Motor neuron (in vitro differentiated cells): ENCODE measurements at regions not wholly inside any gene's neighbourhood (a gene's known extent, or its start where the extent isn't known, plus 50 kb on each side); places are given as distances from the start of the nearest gene placed in this dataset.
A peak's percentile ranks its signal among the peaks of the same experiment; 100 is the strongest.

Source experiments
- ATAC-seq, 8 experiments: fragments of 200-7000 bp; cut with Tn5 transposase; replicated peaks in 6 of 8; 2 replicates each; pipeline ENCODE4 v1.8.0; 2021; ENCODE audit warnings: mild to moderate bottlenecking in 8 of 8, moderate library complexity in 8 of 8
- H3K27ac ChIP-seq, 2 donors: fragments of 250-450 bp; sonication (Bioruptor Pico); 2 replicates each; pipeline ENCODE4 v1.9.0; 2021; ENCODE audit warnings: antibody characterized with exemption in 2 of 2, mild to moderate bottlenecking in 2 of 2, moderate library complexity in 1 of 2
- H3K4me1 ChIP-seq, 2 donors: fragments of 250-450 bp; sonication (Bioruptor Pico); replicated peaks in 1 of 2; 2 replicates each; pipeline ENCODE4 v1.6.1; 2021; ENCODE audit warnings: antibody characterized with exemption in 2 of 2, mild to moderate bottlenecking in 2 of 2, moderate library complexity in 1 of 2
- H3K4me3 ChIP-seq, 5 donors: fragments of 250-450 bp; sonication (Bioruptor Pico); 2 replicates each; pipeline ENCODE4 v1.9.0; 2021; ENCODE audit warnings: antibody characterized with exemption in 5 of 5, mild to moderate bottlenecking in 5 of 5, moderate library complexity in 4 of 5
- WGBS, 10 experiments: fragments of 450-650 bp; shearing (Covaris generic); methylation state at CpG; one replicate each; pipeline ENCODE4 v1.0.0; 2022; 5-methylcytosine and 5-hydroxymethylcytosine counted together
- in situ Hi-C, 9 experiments: fragments of 400-800 bp; cut with MboI; loops; one replicate each; pipeline ENCODE4 v1.15.0; 2021; ENCODE audit warnings: low sequenced_read_pairs in 9 of 9, low pct_unique_long_range_greater_than_20kb in 2 of 9; ENCODE audit not compliant: unreplicated experiment in 9 of 9

DNA sequence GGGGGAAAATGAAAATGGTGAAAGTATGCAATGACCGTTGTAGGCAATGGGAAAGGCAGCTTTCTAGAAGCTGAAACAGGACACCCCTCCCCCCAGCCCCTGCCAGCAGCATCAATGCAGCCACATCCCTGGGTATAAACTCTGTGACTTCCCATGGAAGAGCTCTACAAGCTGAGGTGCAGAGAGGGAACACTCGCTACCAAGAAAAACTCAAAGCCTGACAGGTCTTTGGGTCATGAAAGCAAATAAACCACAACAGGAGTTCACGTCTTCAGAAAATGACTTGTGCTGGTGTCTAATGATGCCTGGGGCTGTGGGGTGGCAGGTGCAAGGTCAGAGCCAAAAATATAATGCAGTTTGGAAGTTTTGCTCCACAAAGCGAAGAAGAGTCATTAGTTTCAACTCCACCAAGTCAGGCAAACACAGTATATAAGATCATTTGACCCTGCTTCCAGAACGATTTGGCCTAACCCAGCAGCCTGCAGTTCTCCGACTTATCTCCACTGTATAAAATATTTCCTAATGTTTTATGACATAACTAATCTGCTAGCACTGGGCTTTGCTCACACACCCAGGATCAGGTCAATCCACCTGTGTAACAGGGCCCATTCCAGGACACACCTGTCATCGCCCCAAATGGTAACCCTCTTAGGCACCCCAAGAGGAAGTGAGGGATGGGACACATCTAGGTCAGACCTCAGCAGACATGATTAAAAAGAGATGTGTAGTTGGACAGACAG, 102.1 kb downstream of the IRS2 start:
- WGBS, 10 experiments = 13 to 100% (median 78%) methylated on average over 1 to 6 of the region's 7 CpGs; no CpG with 5 or more reads in 2 of the 10 experiments
- H3K4me3 ChIP-seq = no peak overlapping the region
- no peak overlapping the region for H3K27ac ChIP-seq
- H3K4me1 ChIP-seq = peaks cover 4 to 11% of the 10 kb centered on the region in 2 donors
- in situ Hi-C loops = no loop called here
- ATAC-seq = no peak

- H3K27ac ChIP-seq = no peak overlapping the region
- no peak for ATAC-seq
- 0 to 79% (median 45%) methylated on average over 1 to 8 of the region's 8 CpGs; no CpG with 5 or more reads in 3 of the 10 experiments for WGBS, 10 experiments
- in situ Hi-C loops = no loop called here
- H3K4me1 ChIP-seq = no peaks in the 10 kb centered on the region
- H3K4me3 ChIP-seq = no peak overlapping the region
Observed at GRCh38 chr13:109682534-109683244, 103.7 kb downstream of the IRS2 start.

DNA sequence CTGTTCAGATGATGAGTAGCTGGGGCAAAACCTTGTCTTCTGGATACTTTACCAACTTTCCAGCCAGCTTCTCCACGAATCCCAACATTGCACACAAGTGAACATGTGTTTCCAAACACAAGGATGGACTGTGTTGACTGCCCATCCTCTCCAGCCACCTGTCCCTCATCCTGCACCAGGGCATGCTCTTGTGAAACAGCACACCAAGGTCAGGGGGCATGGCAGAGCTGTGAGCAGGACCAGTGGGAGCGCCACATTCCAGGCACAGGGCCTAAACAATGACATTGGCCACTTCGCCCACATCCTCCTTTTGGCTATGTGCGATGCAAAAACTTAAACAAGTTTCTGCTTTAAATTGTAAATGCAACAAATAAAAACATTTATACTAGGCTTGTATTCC, 105.5 kb downstream of the IRS2 start:
- Histone ChIP-seq H3K4me3 (no peak overlapping the region), H3K27ac (no peak overlapping the region), H3K4me1 (no peaks in the 10 kb centered on the region)
- no peak for ATAC-seq
- in situ Hi-C loops = no loop called here
- WGBS, 10 experiments = 0 to 100% (median 68%) methylated on average over 1 to 4 of the region's 4 CpGs

- Histone ChIP-seq H3K4me3 (no peak overlapping the region), H3K27ac (no peak overlapping the region), H3K4me1 (no peaks in the 10 kb centered on the region)
- no peak for ATAC-seq
- 0 to 100% (median 80%) methylated on average over 1 to 4 of the region's 4 CpGs; no CpG with 5 or more reads in 1 of the 10 experiments for WGBS, 10 experiments
- in situ Hi-C loops = no loop called here
Observed at GRCh38 chr13:109680288-109680687, 106.1 kb downstream of the IRS2 start.

DNA sequence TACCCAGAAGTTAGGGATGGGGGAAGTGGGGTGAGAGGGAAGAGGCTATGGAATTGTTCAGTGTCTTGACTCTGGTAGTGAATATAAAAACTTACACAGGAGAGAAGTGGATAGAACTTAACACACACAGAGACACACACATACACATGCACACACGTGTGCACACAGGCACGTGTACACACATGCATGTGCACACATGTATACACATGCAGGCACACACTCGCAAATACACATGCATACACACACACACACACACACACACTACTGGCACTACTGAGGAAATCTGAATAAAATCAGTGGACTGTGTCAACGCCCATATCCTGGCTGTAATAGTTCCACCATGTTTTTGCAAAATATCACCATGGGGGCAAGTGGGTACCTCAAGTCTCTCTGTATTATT, 107.9 kb downstream of the IRS2 start:
- H3K4me3 ChIP-seq = no peak overlapping the region
- no peak overlapping the region for H3K27ac ChIP-seq
- 0 to 100% (median 25%) methylated on average over 1 of the region's 4 CpGs; no CpG with 5 or more reads in 6 of the 10 experiments for WGBS, 10 experiments
- in situ Hi-C loops = no loop called here
- ATAC-seq = no peak
- H3K4me1 ChIP-seq = no peaks in the 10 kb centered on the region

- Histone ChIP-seq H3K27ac (no peak overlapping the region), H3K4me3 (no peak overlapping the region), H3K4me1 (no peaks in the 10 kb centered on the region)
- no peak for ATAC-seq
- in situ Hi-C loops = no loop called here
- 57 to 100% (median 84%) methylated on average over 1 to 5 of the region's 5 CpGs; no CpG with 5 or more reads in 2 of the 10 experiments for WGBS, 10 experiments
Observed at GRCh38 chr13:109677206-109677605, 109.2 kb downstream of the IRS2 start.

- in situ Hi-C loops = no loop called here
- 0 to 88% (median 49%) methylated on average over 1 of the region's 1 CpG; no CpG with 5 or more reads in 2 of the 10 experiments for WGBS, 10 experiments
Observed at GRCh38 chr13:109673477-109673876, 112.9 kb downstream of the IRS2 start.

GRCh38 chr13:109672545-109672944, 113.8 kb downstream of the IRS2 start:
- in situ Hi-C loops = no loop called here
- no peak for ATAC-seq
- H3K4me1 ChIP-seq = peaks cover 7 to 19% of the 10 kb centered on the region in 2 donors
- no peak overlapping the region for H3K4me3 ChIP-seq
- WGBS, 10 experiments = 0 to 80% (median 60%) methylated on average over 1 to 2 of the region's 2 CpGs; no CpG with 5 or more reads in 3 of the 10 experiments
- H3K27ac ChIP-seq = no peak overlapping the region

More at GRCh38 chr13:109673477-109673876, 112.9 kb downstream of the IRS2 start:
- ATAC-seq = no peak
- H3K4me3 ChIP-seq = no peak overlapping the region
- no peak overlapping the region for H3K27ac ChIP-seq
- H3K4me1 ChIP-seq = peaks cover 4 to 9% of the 10 kb centered on the region in 2 donors

DNA sequence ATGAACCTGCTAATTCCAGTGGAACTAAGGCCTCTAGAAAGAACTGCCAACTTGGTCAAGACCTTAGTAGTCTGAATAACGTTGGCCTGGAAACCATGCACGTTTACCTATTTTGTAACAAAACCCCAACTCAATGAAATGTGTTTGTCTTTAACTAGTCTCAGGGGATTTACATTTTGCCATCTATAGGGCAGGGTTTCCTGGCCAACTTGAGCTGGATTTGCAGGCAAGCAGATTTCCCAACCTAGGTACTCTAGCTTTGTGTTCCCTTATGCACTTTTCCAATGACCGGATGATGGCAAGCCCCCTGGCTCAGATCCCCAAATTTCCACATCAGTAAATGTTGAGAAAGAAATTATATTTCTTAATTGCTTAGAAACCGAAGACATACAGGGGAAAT, 114.5 kb downstream of the IRS2 start:
- H3K27ac ChIP-seq = no peak overlapping the region
- no peak overlapping the region for H3K4me3 ChIP-seq
- no peak for ATAC-seq
- 13 to 100% (median 90%) methylated on average over 1 to 4 of the region's 4 CpGs; no CpG with 5 or more reads in 1 of the 10 experiments for WGBS, 10 experiments
- in situ Hi-C loops = no loop called here
- H3K4me1 ChIP-seq = peaks cover 7 to 23% of the 10 kb centered on the region in 2 donors

GRCh38 chr13:109670776-109671175, 115.6 kb downstream of the IRS2 start:
- 38 to 100% (median 96%) methylated on average over 1 to 5 of the region's 5 CpGs; no CpG with 5 or more reads in 2 of the 10 experiments for WGBS, 10 experiments
- Histone ChIP-seq H3K4me3 (no peak overlapping the region), H3K4me1 (peaks cover 7 to 23% of the 10 kb centered on the region in 2 donors), H3K27ac (no peak overlapping the region)
- in situ Hi-C loops = no loop called here
- no peak for ATAC-seq

- ATAC-seq = no peak
- no peak overlapping the region for H3K27ac ChIP-seq
- no peak overlapping the region for H3K4me3 ChIP-seq
- WGBS, 10 experiments = 64 to 100% (median 100%) methylated on average over 1 to 4 of the region's 5 CpGs; no CpG with 5 or more reads in 3 of the 10 experiments
- in situ Hi-C loops = no loop called here
- peaks cover 12 to 27% of the 10 kb centered on the region in 2 donors for H3K4me1 ChIP-seq
Observed at GRCh38 chr13:109669956-109670355, 116.4 kb downstream of the IRS2 start.

- Histone ChIP-seq H3K27ac (no peak overlapping the region), H3K4me3 (no peak overlapping the region), H3K4me1 (peaks cover 15 to 29% of the 10 kb centered on the region in 2 donors)
- no peak for ATAC-seq
- in situ Hi-C loops = no loop called here
- 55 to 100% (median 80%) methylated on average over 1 to 7 of the region's 8 CpGs; no CpG with 5 or more reads in 3 of the 10 experiments for WGBS, 10 experiments
Observed at GRCh38 chr13:109669234-109669612, 117.2 kb downstream of the IRS2 start.

DNA sequence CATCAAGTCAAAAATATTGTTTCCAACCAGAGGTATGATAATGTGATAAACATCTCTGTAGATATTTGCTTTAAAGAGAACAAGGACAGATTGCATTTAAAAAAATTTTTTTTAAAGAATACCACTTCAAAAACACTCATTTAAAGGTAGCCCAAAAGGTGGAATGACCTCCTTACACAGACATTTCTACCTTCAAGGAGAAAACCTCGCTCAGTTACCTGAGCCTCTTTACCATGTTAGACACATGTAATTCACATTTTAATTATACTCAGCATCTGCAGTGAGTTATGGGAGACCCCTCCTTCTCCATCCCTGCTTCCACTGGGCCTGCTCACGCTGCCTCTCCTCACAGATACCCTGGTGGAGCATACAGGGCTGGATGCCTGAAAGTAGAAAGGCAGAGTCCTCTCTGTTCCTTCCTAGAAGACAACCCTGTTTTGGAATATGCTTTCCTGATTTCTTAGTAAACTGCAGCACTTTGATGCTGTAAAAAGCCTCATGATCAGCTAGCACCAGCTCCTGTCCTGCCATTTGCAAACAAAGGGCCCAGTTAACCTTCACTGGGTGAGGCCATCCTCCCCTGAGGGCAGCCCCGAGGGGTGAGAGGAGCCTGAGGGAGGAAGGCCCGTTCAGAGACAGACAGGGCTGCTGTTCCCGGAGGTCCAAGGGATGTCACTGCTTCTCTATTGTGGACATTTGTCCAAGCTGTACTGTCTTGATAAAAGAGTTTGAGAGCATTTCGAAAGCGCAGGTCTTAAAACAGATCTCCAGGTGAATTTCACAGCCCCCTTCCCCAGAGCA, 117.8 kb downstream of the IRS2 start:
- in situ Hi-C loops = no loop called here
- WGBS, 10 experiments = 0 to 100% (median 67%) methylated on average over 2 to 5 of the region's 7 CpGs; no CpG with 5 or more reads in 3 of the 10 experiments
- Histone ChIP-seq H3K4me1 (peaks cover 15 to 29% of the 10 kb centered on the region in 2 donors), H3K27ac (no peak overlapping the region), H3K4me3 (no peak overlapping the region)
- ATAC-seq = peak in 2 of 8 experiments; percentile 18 to 53
